ENCODE measurements at regions not wholly inside any gene's neighbourhood (a gene's known extent, or its start where the extent isn't known, plus 50 kb on each side); places are given as distances from the start of the nearest gene placed in this dataset.

DNA sequence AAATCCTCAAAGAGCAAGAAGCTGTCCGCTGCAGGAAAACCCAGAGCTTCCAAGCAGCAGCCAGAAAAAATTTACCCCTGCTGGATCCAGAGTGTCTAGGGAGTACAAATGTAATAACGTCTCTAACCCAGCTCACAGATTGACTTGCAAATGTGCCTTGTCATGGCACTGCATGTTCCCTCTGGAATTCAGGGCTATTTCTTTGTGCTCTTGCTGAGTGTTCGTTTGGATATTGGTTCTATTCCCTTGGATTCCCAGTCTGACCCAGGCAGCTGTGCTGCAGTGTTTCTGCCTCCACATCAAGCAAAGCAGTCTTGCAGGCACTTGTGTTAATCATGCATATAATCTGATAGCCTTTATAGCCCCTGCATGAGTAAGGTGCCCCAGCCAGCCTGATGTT lies 209.9 kb upstream of the GHITM start:
- DNase-seq (ENCODE audit: low read depth in 2 of 2, low spot score in 1 of 2) = no peak

DNA sequence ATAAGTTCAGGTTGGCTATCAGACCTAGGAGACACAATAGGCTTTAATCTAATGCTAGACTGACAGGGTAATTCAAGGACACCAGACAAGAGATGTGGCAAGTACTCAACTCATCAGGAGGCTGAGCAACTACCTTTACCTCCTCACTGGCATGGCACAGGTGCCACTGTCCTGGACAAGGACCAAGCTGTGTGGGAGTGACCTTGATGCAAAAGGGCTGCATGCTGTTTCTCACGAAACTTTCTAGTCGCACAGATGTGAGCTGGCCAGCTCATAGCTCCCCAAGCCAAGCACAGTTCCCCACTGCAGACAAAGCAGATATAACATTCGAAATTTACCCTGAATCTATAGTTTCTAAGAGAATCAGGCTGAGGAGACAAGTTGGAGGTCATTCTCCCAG lies 207.6 kb upstream of the GHITM start:
- DNase-seq (ENCODE audit: low read depth in 2 of 2, low spot score in 1 of 2) = no peak

DNA sequence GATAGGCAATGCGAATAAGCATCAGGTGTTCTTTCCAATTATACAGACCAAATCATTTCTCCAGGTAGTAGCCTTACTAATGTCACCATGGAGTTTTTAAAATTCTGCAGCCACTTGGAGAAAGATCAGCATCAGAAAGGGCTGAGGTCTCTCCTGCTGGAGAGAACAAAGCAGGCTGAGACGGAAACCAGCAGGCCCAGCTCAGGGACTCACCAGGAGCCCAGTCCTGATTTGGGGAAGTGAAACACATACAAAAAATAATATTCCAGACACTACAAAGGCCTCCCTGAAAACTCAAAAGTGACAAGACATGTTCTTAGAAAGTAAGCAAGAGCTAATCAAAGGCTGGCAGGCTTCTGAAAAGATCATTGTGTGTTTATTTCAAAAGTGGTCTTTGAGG lies 207.1 kb upstream of the GHITM start:
- DNase-seq (ENCODE audit: low read depth in 2 of 2, low spot score in 1 of 2) = no peak

DNA sequence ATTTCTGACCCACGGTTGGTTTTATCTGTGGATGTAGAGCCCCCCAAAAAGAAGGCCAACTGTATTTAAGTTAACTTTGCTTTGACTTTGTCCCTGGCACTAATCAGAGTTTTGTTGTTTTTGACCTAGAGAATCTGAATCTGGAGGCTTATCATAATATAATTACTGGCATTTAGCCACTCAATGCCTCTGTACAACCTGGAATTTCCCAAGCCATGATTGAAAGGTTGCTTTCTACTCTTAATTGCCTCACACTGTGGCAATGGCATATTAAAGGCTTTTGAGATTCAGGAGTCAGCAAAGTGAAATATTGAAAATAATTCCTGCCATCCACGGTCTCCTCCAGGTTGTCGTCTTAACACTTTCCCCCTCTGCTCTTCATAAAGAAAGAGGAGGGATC lies 205.2 kb upstream of the GHITM start:
- no peak for DNase-seq (ENCODE audit: low read depth in 2 of 2, low spot score in 1 of 2)

DNA sequence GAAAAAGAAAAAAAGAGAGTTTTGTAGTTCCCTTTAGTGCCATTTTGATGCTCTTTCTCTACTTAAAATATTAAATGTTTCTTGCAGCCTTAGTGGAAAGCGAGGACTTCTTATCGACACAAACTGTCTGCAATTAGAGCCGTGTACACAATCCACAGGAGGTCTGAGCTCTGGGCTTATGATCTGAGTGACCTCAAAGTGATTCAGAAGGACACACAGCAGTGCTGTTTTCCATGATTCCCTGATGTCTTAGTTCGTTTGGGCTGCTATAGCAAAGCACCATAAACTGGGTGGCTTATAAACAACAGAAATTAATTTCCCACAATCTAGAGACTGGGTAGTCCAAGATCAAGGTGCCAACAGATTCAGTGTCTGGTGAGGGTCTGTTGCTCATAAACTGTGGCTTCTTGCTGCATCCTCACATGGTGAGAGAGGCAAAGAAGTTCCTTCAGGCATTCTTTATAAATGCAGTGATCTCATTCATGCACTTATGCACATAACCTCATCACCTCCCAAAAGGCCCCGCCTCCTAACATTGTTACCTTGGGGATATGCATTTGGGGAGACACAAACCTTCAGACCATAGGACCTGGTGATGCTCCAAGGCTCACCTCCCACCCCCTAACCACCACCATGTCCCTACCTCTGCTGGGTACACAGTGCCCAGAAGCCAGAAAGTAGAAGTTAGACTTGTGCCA lies 204.5 kb upstream of the GHITM start:
- no peak for DNase-seq (ENCODE audit: low read depth in 2 of 2, low spot score in 1 of 2)

DNA sequence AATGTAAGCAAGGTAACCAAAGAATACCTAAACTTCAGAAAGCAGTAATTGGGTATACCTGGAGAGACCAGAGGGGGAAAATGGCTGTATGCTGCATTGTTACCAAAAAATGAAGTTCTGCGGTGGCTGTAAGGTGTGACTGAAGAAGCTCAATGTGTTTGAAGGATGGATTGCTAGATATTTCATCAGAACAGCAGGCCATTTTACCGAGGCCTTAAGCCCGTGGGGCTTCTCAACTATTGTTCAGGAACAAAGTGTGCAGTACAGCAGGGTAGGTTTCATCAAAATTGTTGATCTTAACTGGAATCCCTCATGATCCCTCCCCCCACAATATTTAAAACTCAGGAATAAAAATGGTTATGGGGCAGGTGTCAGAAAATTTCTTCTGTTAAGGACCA lies 204.0 kb upstream of the GHITM start:
- no peak for DNase-seq (ENCODE audit: low read depth in 2 of 2, low spot score in 1 of 2)

DNA sequence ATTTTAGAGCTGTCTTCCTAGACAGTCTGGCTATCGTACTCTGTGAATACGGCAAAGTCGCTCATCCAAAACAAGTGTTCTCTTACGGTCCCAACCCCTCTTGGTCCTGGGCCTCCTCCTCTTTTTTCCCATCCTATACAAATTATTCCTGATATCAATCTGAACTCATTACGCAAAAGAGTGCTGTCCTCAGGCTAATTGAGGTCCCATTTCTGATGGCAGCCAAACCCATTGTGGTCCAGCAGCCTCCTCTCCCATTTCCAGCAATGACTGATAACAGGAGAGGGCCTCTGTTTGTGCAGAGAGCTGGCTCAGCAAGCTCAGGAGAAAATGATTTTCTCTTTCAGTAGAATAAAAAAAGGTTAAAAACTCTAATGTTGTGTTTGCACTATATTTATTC lies 203.4 kb upstream of the GHITM start:
- DNase-seq (ENCODE audit: low read depth in 2 of 2, low spot score in 1 of 2) = no peak

DNA sequence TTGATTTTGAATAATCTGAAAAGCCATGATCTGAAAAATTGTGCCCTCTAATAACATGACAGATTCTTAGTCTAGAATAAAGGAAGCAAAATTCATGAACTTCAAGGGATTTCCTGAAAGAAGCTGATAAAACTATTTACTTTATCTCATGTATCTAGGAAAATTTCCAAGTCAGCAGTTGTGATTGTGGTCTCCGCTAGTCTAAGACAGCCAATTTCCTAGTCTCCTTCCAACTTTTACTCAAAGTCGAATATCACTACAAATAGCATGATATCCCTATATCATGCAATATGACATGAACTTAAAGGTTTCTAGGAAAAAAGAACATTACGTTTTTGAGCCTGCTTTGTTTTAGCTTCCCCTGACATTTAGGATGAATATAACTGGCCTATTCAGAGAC lies 202.1 kb upstream of the GHITM start:
- no peak for DNase-seq (ENCODE audit: low read depth in 2 of 2, low spot score in 1 of 2)

DNA sequence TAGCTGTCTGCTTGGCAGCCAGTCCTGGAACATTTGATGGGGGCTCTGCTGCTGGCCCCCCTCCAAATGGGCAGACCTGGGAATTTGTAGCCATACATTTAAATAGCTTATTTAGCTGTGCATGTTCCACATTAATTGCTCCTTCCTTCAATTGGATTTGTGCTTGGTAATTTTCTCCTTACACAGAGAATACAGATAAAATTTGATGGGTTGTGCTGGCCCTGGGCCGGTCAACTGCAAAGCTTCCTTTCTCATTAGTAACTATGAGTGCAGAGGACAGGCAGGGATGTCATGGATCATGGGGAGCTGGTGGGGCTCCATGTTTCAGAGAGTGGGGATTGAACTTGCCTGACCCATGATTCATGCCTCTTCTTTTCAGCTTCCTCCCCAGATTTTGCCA lies 201.5 kb upstream of the GHITM start:
- DNase-seq (ENCODE audit: low read depth in 2 of 2, low spot score in 1 of 2) = no peak

DNA sequence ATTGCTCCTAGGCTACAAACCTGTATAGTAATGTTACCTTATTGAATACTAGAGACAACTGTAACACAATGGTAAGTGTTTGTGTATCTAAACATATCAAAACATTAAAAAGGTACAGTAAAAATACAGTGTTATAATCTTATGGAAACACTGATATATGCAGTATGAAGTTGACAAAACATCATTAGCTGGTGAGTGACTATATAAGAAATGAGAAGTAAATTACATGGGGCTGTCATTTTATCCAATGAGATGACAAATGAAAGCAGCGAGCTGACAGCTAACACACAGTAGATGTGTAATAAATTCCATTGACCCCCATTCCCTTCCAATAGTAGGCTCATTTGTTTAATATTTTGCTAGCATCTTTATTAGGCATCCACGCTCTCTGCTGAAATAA lies 198.1 kb upstream of the GHITM start:
- no peak for DNase-seq (ENCODE audit: low read depth in 2 of 2, low spot score in 1 of 2)

DNA sequence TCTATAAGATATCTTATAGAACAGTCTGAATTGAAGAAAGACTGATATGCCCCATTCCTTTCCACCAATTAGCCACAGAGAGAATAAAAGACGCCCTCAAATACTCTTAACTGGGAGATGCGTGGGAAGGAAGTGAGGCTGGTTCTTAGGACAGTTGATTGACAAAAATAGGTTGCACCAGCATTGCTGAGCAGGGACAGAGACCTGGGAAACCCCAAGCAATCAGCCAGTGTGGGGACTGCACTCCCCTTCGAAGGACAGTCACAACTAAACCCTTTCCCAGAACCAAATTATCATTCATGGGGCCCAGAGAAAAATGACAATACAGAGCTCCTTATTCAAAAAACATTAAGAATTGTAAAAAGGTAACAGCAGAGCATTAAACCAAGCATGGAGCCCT lies 196.9 kb upstream of the GHITM start:
- no peak for DNase-seq (ENCODE audit: low read depth in 2 of 2, low spot score in 1 of 2)

DNA sequence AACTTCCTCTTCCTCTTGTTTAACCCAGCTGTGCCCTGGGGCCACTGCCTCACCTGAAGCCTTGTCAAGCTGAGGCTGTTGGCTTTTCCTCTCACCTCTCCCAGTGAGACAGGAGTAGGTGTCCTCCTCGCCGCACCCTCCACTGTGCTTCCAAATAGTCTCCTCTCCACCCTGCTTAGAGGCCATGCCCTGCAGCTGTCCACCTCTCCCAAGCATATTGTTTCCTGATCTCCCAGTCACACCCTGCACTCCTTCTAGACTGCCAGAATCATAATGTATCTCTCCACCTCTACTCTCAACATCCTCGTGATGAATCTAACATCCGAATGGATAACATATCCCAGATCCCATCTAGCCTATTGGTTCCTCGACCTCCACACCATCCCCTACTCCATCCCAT lies 196.3 kb upstream of the GHITM start:
- DNase-seq (ENCODE audit: low read depth in 2 of 2, low spot score in 1 of 2) = no peak

DNA sequence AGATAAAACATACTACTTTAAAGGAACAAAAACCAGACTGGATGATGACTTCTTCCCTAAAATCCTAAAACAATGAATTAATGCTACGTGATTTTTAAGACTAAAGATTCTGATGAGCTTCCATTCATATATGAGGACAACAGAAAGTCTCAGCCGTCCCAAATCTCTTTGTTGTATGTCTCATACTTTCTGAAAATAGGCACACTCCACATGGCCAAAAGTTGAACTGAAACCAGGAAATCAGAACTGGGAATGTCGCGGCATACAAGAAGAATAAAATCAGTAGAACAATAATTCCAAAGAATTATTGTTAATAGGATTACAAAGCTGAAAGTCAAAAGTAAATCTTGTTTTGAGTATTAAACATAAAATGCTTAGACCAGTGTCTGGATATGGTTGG lies 195.4 kb upstream of the GHITM start:
- DNase-seq (ENCODE audit: low read depth in 2 of 2, low spot score in 1 of 2) = no peak

DNA sequence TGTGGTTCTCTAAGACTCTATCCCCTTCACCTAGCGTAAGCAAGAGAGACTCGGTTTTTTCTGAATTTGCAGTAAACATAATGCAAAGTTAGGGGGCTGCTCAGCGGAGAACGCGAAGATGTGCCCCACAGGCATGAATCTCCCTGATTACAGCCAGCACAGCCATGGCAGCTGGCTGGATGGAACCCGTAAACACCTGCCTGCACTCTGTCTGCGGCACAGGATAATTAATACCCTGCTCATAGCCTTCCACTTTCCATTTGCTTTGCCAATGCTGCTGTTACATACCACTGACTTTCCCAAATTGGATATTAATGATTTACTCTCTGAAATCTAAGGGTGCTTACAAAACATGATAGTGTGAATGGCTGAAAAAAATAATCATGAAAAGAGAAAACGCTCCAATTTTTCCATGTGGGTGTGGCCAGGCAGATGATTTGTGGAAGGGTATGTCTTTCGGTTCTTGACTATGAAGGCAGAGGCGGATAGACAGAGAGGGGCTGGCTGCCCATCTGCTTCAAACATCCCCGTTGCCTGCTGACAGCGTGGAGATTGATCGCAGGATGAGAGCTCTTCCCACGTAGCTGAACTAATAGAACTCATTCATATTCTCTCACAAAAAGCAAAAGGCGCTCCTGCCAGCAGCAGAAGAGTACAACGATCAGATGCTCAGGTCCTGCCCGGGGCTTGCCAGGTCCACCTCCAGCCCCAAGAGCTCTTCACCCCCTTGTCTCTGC lies 193.2 kb upstream of the GHITM start:
- DNase-seq (ENCODE audit: low read depth in 2 of 2, low spot score in 1 of 2) = no peak

DNA sequence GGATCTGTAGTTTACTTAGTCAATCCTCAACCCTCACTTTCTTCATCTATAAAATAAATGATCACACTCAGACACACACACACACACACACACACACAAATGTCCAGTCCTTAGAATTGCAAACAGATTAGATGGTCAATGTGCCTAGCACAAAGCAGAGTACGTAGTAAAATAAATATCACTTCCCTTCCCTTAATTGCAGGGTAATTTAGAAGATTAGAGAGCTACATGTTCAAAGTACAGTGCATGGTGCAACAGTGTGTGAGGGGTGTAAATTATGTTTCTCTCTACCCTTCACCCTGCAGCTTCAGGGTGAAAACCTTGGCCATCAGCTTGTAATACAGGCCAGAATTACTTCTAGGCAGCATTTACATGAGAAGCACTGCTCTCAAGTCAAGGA lies 187.0 kb upstream of the GHITM start:
- no peak for DNase-seq (ENCODE audit: low read depth in 2 of 2, low spot score in 1 of 2)

DNA sequence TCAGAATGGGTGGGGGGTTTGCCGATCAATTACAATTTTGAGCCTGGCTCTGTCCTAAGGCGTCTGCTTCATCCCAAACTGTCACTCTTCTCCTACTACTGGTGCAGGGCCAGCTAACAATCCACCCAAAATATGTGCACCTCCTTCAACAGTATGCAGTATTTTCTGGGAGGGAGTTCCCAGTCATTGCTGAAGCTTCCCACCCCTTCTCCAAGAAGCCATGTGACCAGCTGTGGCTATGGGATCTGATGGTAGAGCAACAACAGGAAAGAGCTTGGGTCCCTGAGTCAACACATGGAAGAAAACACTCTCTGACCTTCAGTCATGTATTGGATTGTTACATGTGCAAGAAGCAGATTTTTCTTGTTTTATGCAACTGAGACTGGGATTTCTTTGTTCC lies 185.7 kb upstream of the GHITM start:
- no peak for DNase-seq (ENCODE audit: low read depth in 2 of 2, low spot score in 1 of 2)

DNA sequence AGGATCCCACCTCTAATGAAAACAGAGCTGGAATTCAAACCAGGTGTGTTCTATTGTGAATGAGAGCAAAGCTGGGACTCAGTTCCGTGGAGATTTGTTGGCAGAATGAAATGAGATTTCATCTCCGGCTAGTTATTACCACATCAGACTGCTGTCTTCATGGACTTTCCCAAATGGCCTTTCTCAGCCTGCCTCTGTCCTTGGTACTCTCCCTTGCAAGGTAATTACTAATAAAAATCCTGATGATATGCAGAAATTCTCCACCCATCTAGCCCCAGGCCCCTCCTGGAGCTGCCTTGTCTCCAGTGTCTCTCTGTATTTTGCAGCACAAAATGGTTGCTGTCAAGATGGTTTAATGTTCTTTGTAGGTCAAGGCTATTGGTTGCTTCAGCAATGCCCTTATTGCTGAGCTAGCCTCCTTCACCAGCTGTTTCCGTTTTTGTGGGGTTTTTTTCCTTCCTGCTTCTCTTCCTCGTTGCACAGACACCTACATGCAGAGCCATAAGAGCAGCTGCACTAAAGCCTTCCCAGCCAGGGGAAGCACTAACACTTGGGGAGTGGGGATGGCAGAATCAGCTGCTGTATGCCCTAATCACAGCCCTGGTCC lies 185.0 kb upstream of the GHITM start:
- no peak for DNase-seq (ENCODE audit: low read depth in 2 of 2, low spot score in 1 of 2)

DNA sequence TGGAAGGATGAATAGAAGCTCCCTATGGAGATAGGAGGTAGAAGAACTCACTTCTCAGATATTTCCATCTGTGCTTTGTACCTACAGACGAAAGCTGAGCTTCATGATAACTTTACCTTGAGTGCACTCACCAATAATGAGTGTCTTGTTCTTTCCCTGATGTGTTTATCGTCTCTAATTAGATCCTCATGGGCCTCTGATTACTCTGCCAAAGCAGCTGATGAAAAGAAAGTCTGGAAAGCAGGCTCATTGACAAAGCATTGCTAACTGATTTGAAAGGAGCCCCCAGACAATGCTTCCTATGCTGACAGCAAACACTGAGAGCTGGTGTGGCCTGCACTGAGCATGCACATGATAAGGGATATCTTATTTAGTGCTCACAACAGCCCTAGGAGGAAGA lies 183.9 kb upstream of the GHITM start:
- DNase-seq (ENCODE audit: low read depth in 2 of 2, low spot score in 1 of 2) = no peak

DNA sequence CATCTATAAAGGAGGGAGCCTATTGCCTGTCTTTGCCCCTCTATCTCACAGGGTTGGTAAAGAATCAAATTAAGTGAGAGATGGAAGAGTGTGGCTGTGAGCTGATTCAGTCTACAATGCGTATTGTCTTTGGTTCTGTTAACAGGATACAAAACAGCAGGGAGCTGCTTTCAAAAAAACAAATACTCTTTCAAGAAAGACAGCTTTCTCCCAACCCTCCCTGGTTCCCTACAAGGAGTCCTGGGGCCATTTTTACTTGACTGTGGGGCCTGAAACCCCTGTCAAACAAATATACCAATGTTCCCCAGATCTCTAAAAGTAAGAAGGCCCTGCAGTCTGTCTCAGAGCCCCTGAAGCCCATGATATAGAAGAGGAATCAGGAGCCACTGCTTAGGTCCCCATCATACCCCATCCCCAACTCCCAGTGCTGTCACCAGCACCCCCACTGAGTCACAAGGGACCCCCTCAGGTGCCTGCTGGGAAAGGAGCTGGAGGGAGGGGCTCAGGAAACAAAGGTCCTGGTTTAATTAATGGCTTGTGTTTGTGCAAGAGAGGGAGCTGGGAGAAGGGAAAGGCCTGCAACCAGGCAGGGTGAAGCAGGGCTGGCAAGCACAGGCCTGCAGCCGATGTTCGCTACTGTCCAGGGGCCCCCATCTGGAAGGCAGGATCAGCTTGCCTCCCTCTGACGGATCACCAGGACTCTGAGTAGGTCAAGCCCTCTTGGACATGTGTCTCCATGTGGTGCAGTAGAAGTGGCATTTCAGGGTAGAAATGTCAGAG lies 182.0 kb upstream of the GHITM start:
- DNase-seq (ENCODE audit: low read depth in 2 of 2, low spot score in 1 of 2) = no peak

DNA sequence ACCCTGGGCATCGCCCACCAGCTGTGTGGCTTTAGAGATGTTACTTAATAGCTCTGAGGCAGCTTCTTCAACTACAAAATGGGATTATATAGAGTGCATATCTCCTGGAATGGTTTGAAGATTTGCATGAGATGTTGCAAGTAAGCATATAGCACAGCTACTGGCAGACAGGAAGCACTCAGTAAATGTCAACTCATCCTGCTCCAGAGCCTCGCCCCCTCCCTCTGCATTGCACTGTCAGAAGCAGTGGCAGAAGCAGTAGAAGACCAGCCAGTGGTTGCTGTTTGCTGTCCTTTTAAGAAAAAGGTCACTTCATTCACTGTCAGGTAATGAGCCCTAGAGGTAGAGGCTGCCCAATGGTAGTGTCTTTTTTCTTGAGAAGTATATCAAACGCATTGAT lies 180.0 kb upstream of the GHITM start:
- DNase-seq (ENCODE audit: low read depth in 2 of 2, low spot score in 1 of 2) = no peak

DNA sequence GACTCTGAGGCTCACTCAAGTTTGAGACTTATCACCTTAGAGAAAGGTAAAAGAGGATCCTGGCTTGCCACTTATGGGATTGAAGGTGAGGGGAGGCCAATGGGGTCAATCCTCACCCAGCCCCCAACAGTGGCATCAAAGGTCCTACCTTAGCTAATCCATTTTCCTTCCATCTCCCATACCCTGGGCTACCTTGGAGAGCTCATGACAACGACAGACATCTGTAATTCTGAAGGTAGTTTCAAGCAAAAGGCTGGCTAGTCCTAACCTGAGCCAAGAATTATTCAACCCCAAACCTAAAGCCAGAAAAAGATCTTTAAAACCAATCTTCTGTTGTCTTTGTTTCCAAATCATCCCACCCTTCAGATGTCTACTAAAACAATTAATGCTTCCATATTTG lies 179.2 kb upstream of the GHITM start:
- DNase-seq (ENCODE audit: low read depth in 2 of 2, low spot score in 1 of 2) = no peak

DNA sequence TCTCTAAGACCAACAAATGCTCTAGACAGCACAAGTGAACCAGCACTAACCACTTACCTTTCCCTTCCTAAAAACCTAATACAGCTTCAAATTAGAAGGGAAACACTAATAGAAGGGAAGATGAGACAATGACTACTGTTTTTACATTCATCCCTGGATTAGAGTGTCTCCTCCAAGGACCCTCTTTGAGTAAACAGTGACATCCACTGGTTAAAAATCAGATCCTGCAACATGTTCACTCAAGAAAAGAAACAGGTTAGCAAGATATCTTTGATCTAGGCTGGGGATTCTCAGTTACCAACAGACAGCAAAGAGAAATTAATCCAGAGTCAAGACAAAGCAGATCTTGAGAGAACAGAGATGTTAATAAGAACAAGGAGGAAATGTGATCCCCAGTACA lies 177.7 kb upstream of the GHITM start:
- DNase-seq (ENCODE audit: low read depth in 2 of 2, low spot score in 1 of 2) = no peak

Data from stimulated activated CD8-positive, alpha-beta memory T cell treated with anti-CD3 and anti-CD28 coated beads, Interleukin-4, amount 100 ng/mL, for 4 hours (primary cell).